Ishikawa (cell line): ENCODE measurements at regions not wholly inside any gene's neighbourhood (a gene's known extent, or its start where the extent isn't known, plus 50 kb on each side); places are given as distances from the start of the nearest gene placed in this dataset.

Experiments
- CEBPB ChIP-seq: IDR thresholded peaks from 2 replicates; pipeline ENCODE4 v1.6.1; 2012
- CREB1 ChIP-seq: IDR thresholded peaks from 2 replicates; pipeline ENCODE4 v1.6.1; 2012; ENCODE audit warnings: low read depth
- EGR1 ChIP-seq: IDR thresholded peaks from 2 replicates; pipeline ENCODE4 v1.6.1; 2012
- EP300 ChIP-seq: IDR thresholded peaks from 2 replicates; pipeline ENCODE4 v1.6.1; 2012; ENCODE audit warnings: borderline replicate concordance
- FOXM1 ChIP-seq: IDR thresholded peaks from 2 replicates; pipeline ENCODE4 v1.6.1; 2012; ENCODE audit warnings: low read depth, borderline replicate concordance
- MAX ChIP-seq: IDR thresholded peaks from 2 replicates; pipeline ENCODE4 v1.6.1; 2012
- NFIC ChIP-seq: IDR thresholded peaks from 2 replicates; pipeline ENCODE4 v1.6.1; 2012
- RAD21 ChIP-seq: IDR thresholded peaks from 2 replicates; pipeline ENCODE4 v1.6.1; 2012; ENCODE audit warnings: low read depth
- REST ChIP-seq: IDR thresholded peaks from 2 replicates; pipeline ENCODE4 v1.6.1; 2012; ENCODE audit warnings: low read depth, mild to moderate bottlenecking
- TAF1 ChIP-seq: IDR thresholded peaks from 2 replicates; pipeline ENCODE4 v1.6.1; 2012; ENCODE audit warnings: low read depth, mild to moderate bottlenecking
- TCF12 ChIP-seq: IDR thresholded peaks from 2 replicates; pipeline ENCODE4 v1.6.1; 2012; ENCODE audit warnings: low read depth
- TEAD4 ChIP-seq: IDR thresholded peaks from 2 replicates; pipeline ENCODE4 v1.6.1; 2012
- USF1 ChIP-seq: IDR thresholded peaks from 2 replicates; pipeline ENCODE4 v1.6.1; 2012
- YY1 ChIP-seq: IDR thresholded peaks from 2 replicates; pipeline ENCODE4 v1.6.1; 2012; ENCODE audit warnings: low read depth
- ZBTB7A ChIP-seq: IDR thresholded peaks from 2 replicates; pipeline ENCODE4 v1.6.1; 2012; ENCODE audit warnings: low read depth

- TF ChIP-seq REST (no peak), MAX (no peak), RAD21 (no peak), CREB1 (no peak), YY1 (no peak), TAF1 (no peak), EGR1 (no peak), EP300 (no peak), TCF12 (no peak), TEAD4 (no peak), FOXM1 (no peak), NFIC (no peak), ZBTB7A (no peak), CEBPB (no peak), USF1 (no peak)
These were observed 767.0 kb upstream of the POU3F2 start for GRCh38 chr6:98067375-98067774.

GRCh38 chr6:98092331-98092730, 742.0 kb upstream of the POU3F2 start:
- no peak for TF ChIP-seq REST
- TF ChIP-seq MAX = no peak

- no peak for TF ChIP-seq ZBTB7A
- TF ChIP-seq USF1 = no peak
- TF ChIP-seq MAX = no peak
- no peak for TF ChIP-seq EGR1
- no peak for TF ChIP-seq TCF12
- no peak for TF ChIP-seq EP300
- no peak for TF ChIP-seq NFIC
- no peak for TF ChIP-seq REST
- no peak for TF ChIP-seq CREB1
- no peak for TF ChIP-seq FOXM1
- TF ChIP-seq RAD21 = no peak
- no peak for TF ChIP-seq TEAD4
These were observed 739.7 kb upstream of the POU3F2 start for GRCh38 chr6:98094696-98095095.

GRCh38 chr6:98107801-98108200, 726.6 kb upstream of the POU3F2 start:
- TF ChIP-seq REST (no peak), CEBPB (no peak), YY1 (no peak), EP300 (no peak), EGR1 (no peak), TCF12 (no peak), USF1 (no peak)
